ENCODE measurements at regions not wholly inside any gene's neighbourhood (a gene's known extent, or its start where the extent isn't known, plus 50 kb on each side); places are given as distances from the start of the nearest gene placed in this dataset.

DNA sequence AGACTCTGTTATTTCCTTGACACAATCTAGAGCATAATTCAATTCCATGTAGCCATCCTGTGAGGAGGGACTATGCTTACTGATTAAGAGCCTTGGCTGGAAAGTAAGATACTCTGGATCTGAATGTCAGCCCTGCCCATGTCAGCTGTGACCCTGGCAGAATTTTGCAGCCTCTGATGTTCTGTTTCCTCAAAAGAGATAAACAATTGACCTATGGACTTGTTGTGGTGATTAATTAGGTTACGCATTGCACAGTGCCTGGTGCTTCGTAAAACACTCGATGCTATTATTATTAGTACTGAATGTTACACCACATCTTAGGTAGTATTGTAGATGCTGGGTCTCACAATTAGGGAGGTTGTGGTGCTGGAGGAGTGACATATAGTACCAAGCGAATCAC, 161.3 kb upstream of the MEIS2 start:
- TF ChIP-seq EP300 (IDR thresholded peaks at IDR 0.05) (no peak), POLR2A (IDR thresholded peaks at IDR 0.05; ENCODE audit: low read depth) (no peak)
- TF ChIP-seq, protein P1, sequence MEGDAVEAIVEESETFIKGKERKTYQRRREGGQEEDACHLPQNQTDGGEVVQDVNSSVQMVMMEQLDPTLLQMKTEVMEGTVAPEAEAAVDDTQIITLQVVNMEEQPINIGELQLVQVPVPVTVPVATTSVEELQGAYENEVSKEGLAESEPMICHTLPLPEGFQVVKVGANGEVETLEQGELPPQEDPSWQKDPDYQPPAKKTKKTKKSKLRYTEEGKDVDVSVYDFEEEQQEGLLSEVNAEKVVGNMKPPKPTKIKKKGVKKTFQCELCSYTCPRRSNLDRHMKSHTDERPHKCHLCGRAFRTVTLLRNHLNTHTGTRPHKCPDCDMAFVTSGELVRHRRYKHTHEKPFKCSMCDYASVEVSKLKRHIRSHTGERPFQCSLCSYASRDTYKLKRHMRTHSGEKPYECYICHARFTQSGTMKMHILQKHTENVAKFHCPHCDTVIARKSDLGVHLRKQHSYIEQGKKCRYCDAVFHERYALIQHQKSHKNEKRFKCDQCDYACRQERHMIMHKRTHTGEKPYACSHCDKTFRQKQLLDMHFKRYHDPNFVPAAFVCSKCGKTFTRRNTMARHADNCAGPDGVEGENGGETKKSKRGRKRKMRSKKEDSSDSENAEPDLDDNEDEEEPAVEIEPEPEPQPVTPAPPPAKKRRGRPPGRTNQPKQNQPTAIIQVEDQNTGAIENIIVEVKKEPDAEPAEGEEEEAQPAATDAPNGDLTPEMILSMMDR (IDR thresholded peaks at IDR 0.05), result no peak
